Aorta (tissue), 5 donors: ENCODE measurements at regions not wholly inside any gene's neighbourhood (a gene's known extent, or its start where the extent isn't known, plus 50 kb on each side); places are given as distances from the start of the nearest gene placed in this dataset.
"Not testable (repeated sequence)": the region's sequence is repeated elsewhere in the genome, so short reads cannot be mapped to it uniquely, and the experiment has no call there.

ENCODE experiments used
- ATAC-seq: fragments of 200-7000 bp; cut with Tn5 transposase; one replicate; pipeline ENCODE4 v1.9.1; 2022; ENCODE audit warnings: moderate library complexity; ENCODE audit not compliant: low FRiP score
- DNase-seq, 2 donors: peaks; one replicate each; pipeline ENCODE4 v3.0.0-alpha.2; 2020
- H3K27ac ChIP-seq, 2 donors: one replicate each; pipeline ENCODE4 v1.5.1; 2013; ENCODE audit warnings: low read length in 2 of 2, mild to moderate bottlenecking in 2 of 2, moderate library complexity in 2 of 2, control low read depth in 1 of 2, inconsistent platforms in 1 of 2, low read depth in 1 of 2
- H3K27me3 ChIP-seq, 2 donors: one replicate each; pipeline ENCODE4 v1.6.1; 2013; ENCODE audit warnings: control low read depth in 1 of 2, low read length in 1 of 2, mild to moderate bottlenecking in 1 of 2, moderate library complexity in 1 of 2; ENCODE audit not compliant: insufficient read depth in 2 of 2, control insufficient read depth in 1 of 2
- H3K36me3 ChIP-seq, 2 donors: one replicate each; pipeline ENCODE4 v1.6.1; 2013; ENCODE audit warnings: control low read depth in 1 of 2, low read length in 1 of 2, mild to moderate bottlenecking in 1 of 2; ENCODE audit not compliant: insufficient read depth in 2 of 2, control insufficient read depth in 1 of 2
- H3K4me1 ChIP-seq, 2 donors: one replicate each; pipeline ENCODE4 v1.6.1; 2013; ENCODE audit warnings: low read length in 2 of 2, control low read depth in 1 of 2, mild to moderate bottlenecking in 1 of 2, moderate library complexity in 1 of 2; ENCODE audit not compliant: insufficient read depth in 2 of 2, control insufficient read depth in 1 of 2
- H3K4me3 ChIP-seq, 2 donors: one replicate each; pipeline ENCODE4 v1.5.1; 2013; ENCODE audit warnings: low read length in 2 of 2, control low read depth in 1 of 2, mild to moderate bottlenecking in 1 of 2
- H3K9me3 ChIP-seq: one replicate; pipeline ENCODE4 v1.6.1; 2013; ENCODE audit warnings: mild to moderate bottlenecking, low read length; ENCODE audit not compliant: control insufficient read depth
- WGBS, 2 donors: extraction: QIAGEN DNeasy Blood & Tissue Kit; methylation state at CpG; one replicate each; pipeline ENCODE4 v1.1.7; 2013; 5-methylcytosine and 5-hydroxymethylcytosine counted together
- intact Hi-C, 2 donors: fragments of 100-400 bp; cut with DNase I; formaldehyde crosslinking; loops; one replicate each; pipeline versions ENCODE4 v1.14.2 to v1.15.0; 2022
- donor health status: healthy with polysubstance abuse.
- donor health status: Bipolar disorder and iron deficiency.
- donor health status: DM: no; HTN: no; CAD: no.
- donor health status: DM: no; HTN: no; CAD: no.
- donor health status: DM: yes; HTN: yes; CAD: no.

DNA sequence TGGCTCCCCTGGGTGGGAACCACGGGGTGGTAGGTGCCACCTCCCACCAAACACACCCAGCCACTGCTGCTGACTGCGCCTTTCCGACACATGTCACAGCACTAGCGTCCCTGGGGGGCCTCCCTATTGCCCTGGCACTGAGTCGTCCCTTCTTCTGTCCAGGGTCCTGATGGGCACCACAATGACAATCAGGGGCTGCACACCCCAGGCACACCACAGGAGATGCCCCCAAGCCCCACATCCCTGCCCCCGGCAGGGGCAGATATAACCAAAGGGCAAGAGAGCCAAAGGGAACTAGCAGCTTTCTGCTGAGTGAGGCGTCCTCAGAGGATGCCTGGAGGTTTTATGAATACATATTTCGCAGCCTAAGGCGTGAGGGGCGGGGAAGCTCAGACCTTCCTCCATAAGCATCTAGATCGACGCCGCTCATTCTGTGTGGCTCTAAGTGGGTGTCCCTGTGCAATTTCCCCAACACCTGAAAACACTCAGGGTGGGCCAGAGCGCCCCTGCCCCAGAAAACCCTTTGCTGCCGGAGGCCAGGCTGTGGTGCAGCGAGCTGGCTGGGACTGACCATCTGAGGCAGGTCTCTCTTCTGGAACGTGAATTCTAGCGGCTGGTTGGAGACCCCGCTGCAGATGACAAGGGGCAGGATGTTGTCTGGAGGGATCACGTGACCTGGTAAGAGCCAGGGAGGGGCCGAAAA, 186.7 kb downstream of the KLRB1 start:
- H3K9me3 ChIP-seq, H3K4me1 ChIP-seq, H3K27me3 ChIP-seq, H3K36me3 ChIP-seq, H3K4me3 ChIP-seq, ATAC-seq, H3K27ac ChIP-seq, intact Hi-C loops: not testable (repeated sequence)
- 91 to 94% methylated on average over 13 to 21 of the region's 21 CpGs for WGBS, 2 donors
- peak in 1 of 2 donors; percentile 20 for DNase-seq

- H3K4me1 ChIP-seq, H3K9me3 ChIP-seq, H3K27me3 ChIP-seq, H3K27ac ChIP-seq, ATAC-seq, DNase-seq, H3K36me3 ChIP-seq, intact Hi-C loops, H3K4me3 ChIP-seq: not testable (repeated sequence)
- WGBS, 2 donors, result 87 to 100% methylated on average over 2 to 11 of the region's 14 CpGs
These were observed 189.1 kb downstream of the KLRB1 start for GRCh38 chr12:9418669-9419041.

DNA sequence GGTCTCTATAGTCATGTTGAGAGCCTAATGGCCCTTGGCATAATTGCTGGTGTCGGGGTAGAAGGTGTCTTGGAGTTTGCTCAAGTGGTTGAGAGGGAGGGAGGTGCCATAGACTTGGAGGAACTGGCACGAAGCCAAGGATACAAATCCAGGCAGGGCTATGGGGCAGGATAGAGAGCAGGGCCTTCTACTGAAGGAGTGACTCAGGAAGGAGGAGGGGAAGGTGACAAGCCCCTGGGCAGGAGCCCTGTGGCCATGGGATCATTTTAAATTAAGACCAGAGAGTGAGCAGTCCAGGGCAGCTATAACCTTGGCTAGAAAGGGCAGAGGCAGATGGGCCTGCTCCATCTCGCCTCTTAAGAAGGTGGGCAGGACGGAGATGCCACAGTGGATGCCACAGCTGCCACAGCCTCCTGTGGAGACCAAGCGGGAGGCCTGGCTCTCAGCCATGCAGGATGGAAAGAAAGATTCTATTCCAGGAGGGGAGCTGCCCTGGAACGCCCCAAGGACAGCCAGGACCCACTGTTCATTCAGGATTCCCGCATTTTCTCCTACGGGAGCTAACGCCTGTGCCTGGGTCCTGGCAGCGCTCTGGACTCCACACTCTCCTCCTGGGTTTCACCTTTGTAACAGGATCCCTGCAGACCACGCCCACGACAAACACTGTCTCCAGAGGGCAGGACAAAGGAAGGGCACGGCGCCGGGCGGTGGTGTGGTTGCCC, 189.6 kb downstream of the KLRB1 start:
- H3K27me3 ChIP-seq, H3K27ac ChIP-seq, ATAC-seq, H3K9me3 ChIP-seq, H3K4me1 ChIP-seq, H3K4me3 ChIP-seq, H3K36me3 ChIP-seq, intact Hi-C loops, DNase-seq: not testable (repeated sequence)
- 83 to 84% methylated on average over 9 to 12 of the region's 16 CpGs for WGBS, 2 donors

- H3K27me3 ChIP-seq, H3K36me3 ChIP-seq, H3K4me1 ChIP-seq, H3K4me3 ChIP-seq, H3K27ac ChIP-seq, intact Hi-C loops, H3K9me3 ChIP-seq: not testable (repeated sequence)
- WGBS, 2 donors, result 88 to 100% methylated on average over 4 to 10 of the region's 13 CpGs
- DNase-seq (peak in 1 of 2 donors; percentile 5), ATAC-seq (peak; percentile 30)
These were observed 190.4 kb downstream of the KLRB1 start for GRCh38 chr12:9417341-9417740.

- H3K4me3 ChIP-seq, intact Hi-C loops, H3K27me3 ChIP-seq, H3K9me3 ChIP-seq, ATAC-seq, H3K4me1 ChIP-seq, H3K27ac ChIP-seq, H3K36me3 ChIP-seq: not testable (repeated sequence)
- WGBS, 2 donors, result 88 to 89% methylated on average over 5 to 7 of the region's 8 CpGs
- peak in 1 of 2 donors; percentile 7 for DNase-seq
These were observed 191.4 kb downstream of the KLRB1 start for GRCh38 chr12:9416346-9416745.

GRCh38 chr12:9415898-9416297, 191.8 kb downstream of the KLRB1 start:
- WGBS, 2 donors, result 96% methylated on average over 2 of the region's 3 CpGs; no CpG with 5 or more reads in 1 of the 2 donors
- H3K4me3 ChIP-seq, ATAC-seq, intact Hi-C loops, H3K36me3 ChIP-seq, H3K27me3 ChIP-seq, H3K9me3 ChIP-seq, H3K27ac ChIP-seq, H3K4me1 ChIP-seq: not testable (repeated sequence)
- peak in 1 of 2 donors; percentile 2 for DNase-seq

DNA sequence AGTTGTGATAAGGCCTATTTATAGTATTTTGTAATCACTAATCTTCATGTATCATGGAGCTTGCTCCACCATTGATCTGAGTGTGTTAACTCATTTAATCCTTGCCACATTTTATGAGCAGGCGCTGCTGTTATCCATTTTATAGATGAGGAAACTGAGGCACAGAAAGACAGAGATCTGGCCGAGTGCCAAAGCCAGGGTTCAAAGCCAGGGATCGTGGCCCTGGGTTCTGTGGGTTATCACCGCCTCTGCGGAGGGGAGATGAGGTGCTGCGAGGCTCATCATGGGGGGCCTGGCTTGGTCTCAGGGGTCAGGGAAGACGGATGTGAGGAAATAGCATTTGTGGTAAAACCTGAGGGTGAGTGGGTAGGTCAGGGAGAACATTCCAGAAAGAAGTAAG, 193.9 kb downstream of the KLRB1 start:
- ATAC-seq, H3K4me3 ChIP-seq, H3K27ac ChIP-seq, intact Hi-C loops, H3K9me3 ChIP-seq, H3K27me3 ChIP-seq, H3K4me1 ChIP-seq, H3K36me3 ChIP-seq: not testable (repeated sequence)
- peak in 1 of 2 donors; percentile 30 for DNase-seq
- 78 to 79% methylated on average over 7 of the region's 7 CpGs for WGBS, 2 donors

DNA sequence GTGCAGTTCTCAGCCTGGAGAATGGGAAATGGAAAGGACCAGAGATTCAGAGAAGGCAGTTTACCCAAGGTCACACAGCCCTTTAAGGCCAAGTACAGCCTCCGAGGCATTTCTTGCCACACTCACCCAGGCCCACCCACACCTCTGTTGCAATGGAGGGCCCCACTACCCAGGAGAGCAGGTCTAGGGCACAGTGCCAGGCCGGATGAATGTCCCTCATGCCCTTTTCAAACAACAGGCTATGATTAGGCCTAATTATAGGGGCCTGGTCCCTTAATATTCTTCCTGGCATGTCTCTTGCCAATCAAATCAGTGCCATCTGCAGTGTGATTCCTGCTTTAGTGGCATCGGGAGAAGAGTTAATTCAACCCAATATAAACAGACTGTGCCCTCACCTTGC, 195.3 kb downstream of the KLRB1 start:
- H3K36me3 ChIP-seq, H3K27me3 ChIP-seq, H3K4me1 ChIP-seq, H3K27ac ChIP-seq, ATAC-seq, H3K4me3 ChIP-seq, H3K9me3 ChIP-seq, intact Hi-C loops: not testable (repeated sequence)
- peak in 1 of 2 donors; percentile 11 for DNase-seq
- WGBS, 2 donors, result 76 to 87% methylated on average over 3 of the region's 3 CpGs
